ENCODE measurements at regions not wholly inside any gene's neighbourhood (a gene's known extent, or its start where the extent isn't known, plus 50 kb on each side); places are given as distances from the start of the nearest gene placed in this dataset.

GRCh38 chr13:50320271-50320862, 305.1 kb downstream of the KCNRG start:
- Mint-ChIP-seq H3K27me3 (no peaks in the 10 kb centered on the region), H3K9me3 (peaks cover 9% of the 10 kb centered on the region), H3K4me1 (ENCODE audit: low read depth) (no peaks in the 10 kb centered on the region), H3K27ac (no peak overlapping the region), H3K36me3 (ENCODE audit: low read depth) (no peaks in the 10 kb centered on the region), H3K4me3 (no peak overlapping the region)
- intact Hi-C loops (cut with micrococcal nuclease) = no loop called here

GRCh38 chr13:50322006-50322405, 306.8 kb downstream of the KCNRG start:
- H3K4me1 Mint-ChIP-seq (ENCODE audit: low read depth) = no peaks in the 10 kb centered on the region
- H3K4me3 Mint-ChIP-seq = no peak overlapping the region
- H3K36me3 Mint-ChIP-seq (ENCODE audit: low read depth) = no peaks in the 10 kb centered on the region
- H3K27me3 Mint-ChIP-seq = no peaks in the 10 kb centered on the region
- H3K9me3 Mint-ChIP-seq = peaks cover 9% of the 10 kb centered on the region
- H3K27ac Mint-ChIP-seq = no peak overlapping the region
- intact Hi-C loops (cut with micrococcal nuclease) = no loop called here

GRCh38 chr13:50323440-50324065, 308.3 kb downstream of the KCNRG start:
- Mint-ChIP-seq H3K36me3 (ENCODE audit: low read depth) (no peaks in the 10 kb centered on the region), H3K4me1 (ENCODE audit: low read depth) (no peaks in the 10 kb centered on the region), H3K27me3 (no peaks in the 10 kb centered on the region), H3K9me3 (peaks cover 9% of the 10 kb centered on the region), H3K4me3 (no peak overlapping the region), H3K27ac (no peak overlapping the region)
- intact Hi-C loops (cut with micrococcal nuclease) = no loop called here

GRCh38 chr13:50326271-50326670, 311.0 kb downstream of the KCNRG start:
- H3K4me3 Mint-ChIP-seq = no peak overlapping the region
- no peaks in the 10 kb centered on the region for H3K27me3 Mint-ChIP-seq
- H3K36me3 Mint-ChIP-seq (ENCODE audit: low read depth) = no peaks in the 10 kb centered on the region
- no peak overlapping the region for H3K27ac Mint-ChIP-seq
- peaks cover 14% of the 10 kb centered on the region for H3K9me3 Mint-ChIP-seq
- no peaks in the 10 kb centered on the region for H3K4me1 Mint-ChIP-seq (ENCODE audit: low read depth)
- intact Hi-C loops (cut with micrococcal nuclease) = no loop called here

- intact Hi-C loops (cut with micrococcal nuclease) = no loop called here
- H3K36me3 Mint-ChIP-seq (ENCODE audit: low read depth) = no peaks in the 10 kb centered on the region
- H3K4me1 Mint-ChIP-seq (ENCODE audit: low read depth) = no peaks in the 10 kb centered on the region
- H3K27ac Mint-ChIP-seq = no peak overlapping the region
- peaks cover 14% of the 10 kb centered on the region for H3K9me3 Mint-ChIP-seq
- no peak overlapping the region for H3K4me3 Mint-ChIP-seq
- H3K27me3 Mint-ChIP-seq = no peaks in the 10 kb centered on the region
These were observed 311.6 kb downstream of the KCNRG start for GRCh38 chr13:50326811-50327210.

- H3K27ac Mint-ChIP-seq = peak overlapping the region; percentile 81
- no peaks in the 10 kb centered on the region for H3K36me3 Mint-ChIP-seq (ENCODE audit: low read depth)
- H3K27me3 Mint-ChIP-seq = no peaks in the 10 kb centered on the region
- no peak overlapping the region for H3K4me3 Mint-ChIP-seq
- peaks cover 4% of the 10 kb centered on the region for H3K9me3 Mint-ChIP-seq
- peaks cover 37% of the 10 kb centered on the region for H3K4me1 Mint-ChIP-seq (ENCODE audit: low read depth)
- intact Hi-C loops (cut with micrococcal nuclease) = no loop called here
These were observed 319.0 kb downstream of the KCNRG start for GRCh38 chr13:50334115-50334778.

GRCh38 chr13:50334944-50335343, 319.7 kb downstream of the KCNRG start:
- Mint-ChIP-seq H3K4me1 (ENCODE audit: low read depth) (peaks cover 44% of the 10 kb centered on the region), H3K9me3 (no peaks in the 10 kb centered on the region), H3K36me3 (ENCODE audit: low read depth) (no peaks in the 10 kb centered on the region), H3K4me3 (no peak overlapping the region), H3K27ac (peak overlapping the region; percentile 81), H3K27me3 (no peaks in the 10 kb centered on the region)
- intact Hi-C loops (cut with micrococcal nuclease) = no loop called here

- intact Hi-C loops (cut with micrococcal nuclease) = no loop called here
- H3K4me3 Mint-ChIP-seq = no peak overlapping the region
- peaks cover 30% of the 10 kb centered on the region for H3K4me1 Mint-ChIP-seq (ENCODE audit: low read depth)
- H3K27ac Mint-ChIP-seq = no peak overlapping the region
- peaks cover 4% of the 10 kb centered on the region for H3K27me3 Mint-ChIP-seq
- no peaks in the 10 kb centered on the region for H3K36me3 Mint-ChIP-seq (ENCODE audit: low read depth)
- peaks cover 12% of the 10 kb centered on the region for H3K9me3 Mint-ChIP-seq
These were observed 324.0 kb downstream of the KCNRG start for GRCh38 chr13:50339271-50339670.

- peaks cover 4% of the 10 kb centered on the region for H3K27me3 Mint-ChIP-seq
- no peak overlapping the region for H3K27ac Mint-ChIP-seq
- H3K9me3 Mint-ChIP-seq = peaks cover 12% of the 10 kb centered on the region
- intact Hi-C loops (cut with micrococcal nuclease) = no loop called here
- H3K4me1 Mint-ChIP-seq (ENCODE audit: low read depth) = peaks cover 28% of the 10 kb centered on the region
- no peak overlapping the region for H3K4me3 Mint-ChIP-seq
- H3K36me3 Mint-ChIP-seq (ENCODE audit: low read depth) = no peaks in the 10 kb centered on the region
These were observed 324.9 kb downstream of the KCNRG start for GRCh38 chr13:50340146-50340545.

GRCh38 chr13:50340551-50341287, 325.5 kb downstream of the KCNRG start:
- H3K9me3 Mint-ChIP-seq = peaks cover 12% of the 10 kb centered on the region
- no peak overlapping the region for H3K4me3 Mint-ChIP-seq
- no peaks in the 10 kb centered on the region for H3K36me3 Mint-ChIP-seq (ENCODE audit: low read depth)
- peaks cover 28% of the 10 kb centered on the region for H3K4me1 Mint-ChIP-seq (ENCODE audit: low read depth)
- intact Hi-C loops (cut with micrococcal nuclease) = no loop called here
- peaks cover 4% of the 10 kb centered on the region for H3K27me3 Mint-ChIP-seq
- no peak overlapping the region for H3K27ac Mint-ChIP-seq

- peaks cover 12% of the 10 kb centered on the region for H3K9me3 Mint-ChIP-seq
- no peak overlapping the region for H3K4me3 Mint-ChIP-seq
- no peak overlapping the region for H3K27ac Mint-ChIP-seq
- H3K36me3 Mint-ChIP-seq (ENCODE audit: low read depth) = no peaks in the 10 kb centered on the region
- peaks cover 4% of the 10 kb centered on the region for H3K27me3 Mint-ChIP-seq
- peaks cover 28% of the 10 kb centered on the region for H3K4me1 Mint-ChIP-seq (ENCODE audit: low read depth)
- intact Hi-C loops (cut with micrococcal nuclease) = no loop called here
These were observed 326.3 kb downstream of the KCNRG start for GRCh38 chr13:50341526-50341925.

GRCh38 chr13:50344717-50345116, 329.5 kb downstream of the KCNRG start:
- Mint-ChIP-seq H3K36me3 (ENCODE audit: low read depth) (no peaks in the 10 kb centered on the region), H3K27ac (no peak overlapping the region), H3K4me3 (no peak overlapping the region), H3K27me3 (peaks cover 5% of the 10 kb centered on the region), H3K9me3 (peaks cover 12% of the 10 kb centered on the region), H3K4me1 (ENCODE audit: low read depth) (peaks cover 18% of the 10 kb centered on the region)
- intact Hi-C loops (cut with micrococcal nuclease) = no loop called here

GRCh38 chr13:50345804-50346203, 330.6 kb downstream of the KCNRG start:
- Mint-ChIP-seq H3K9me3 (peaks cover 12% of the 10 kb centered on the region), H3K27ac (no peak overlapping the region), H3K36me3 (ENCODE audit: low read depth) (no peaks in the 10 kb centered on the region)

GRCh38 chr13:50348371-50348770, 333.1 kb downstream of the KCNRG start:
- no peak overlapping the region for H3K27ac Mint-ChIP-seq
- intact Hi-C loops (cut with micrococcal nuclease) = no loop called here
- H3K36me3 Mint-ChIP-seq (ENCODE audit: low read depth) = no peaks in the 10 kb centered on the region
- peaks cover 1% of the 10 kb centered on the region for H3K27me3 Mint-ChIP-seq
- H3K4me1 Mint-ChIP-seq (ENCODE audit: low read depth) = peaks cover 17% of the 10 kb centered on the region
- H3K9me3 Mint-ChIP-seq = no peaks in the 10 kb centered on the region
- no peak overlapping the region for H3K4me3 Mint-ChIP-seq

More at GRCh38 chr13:50345804-50346203, 330.6 kb downstream of the KCNRG start:
- Mint-ChIP-seq H3K4me3 (no peak overlapping the region), H3K27me3 (peaks cover 5% of the 10 kb centered on the region), H3K4me1 (ENCODE audit: low read depth) (peaks cover 14% of the 10 kb centered on the region)
- intact Hi-C loops (cut with micrococcal nuclease) = no loop called here

Measured in dendritic cell treated with granulocyte-macrophage colony-stimulating factor and Interleukin-4, amounts not matched to agents 40 ng/mL and 50 ng/mL, for 4 days (primary cell).